ENCODE measurements at regions not wholly inside any gene's neighbourhood (a gene's known extent, or its start where the extent isn't known, plus 50 kb on each side); places are given as distances from the start of the nearest gene placed in this dataset.

GRCh38 chr1:191350938-191351337 is 807.3 kb upstream of the RGS18 start:
- Histone ChIP-seq H3K36me3 (no peaks in the 10 kb centered on the region), H3K4me1 (ENCODE audit: control insufficient read depth in 1 of 2, insufficient read depth in 1 of 2, low read depth in 1 of 2, low read length in 1 of 2) (no peaks in the 10 kb centered on the region), H3K27me3 (no peaks in the 10 kb centered on the region), H3K27ac (no peak overlapping the region), H3K4me3 (ENCODE audit: low read depth in 1 of 2, low read length in 1 of 2) (no peak overlapping the region), H3K9me3 (no peaks in the 10 kb centered on the region)
- no peak for TF ChIP-seq CTCF (IDR thresholded peaks at IDR 0.05)

- Histone ChIP-seq H3K27ac (no peak overlapping the region), H3K36me3 (no peaks in the 10 kb centered on the region), H3K4me1 (ENCODE audit: control insufficient read depth in 1 of 2, insufficient read depth in 1 of 2, low read depth in 1 of 2, low read length in 1 of 2) (no peaks in the 10 kb centered on the region), H3K4me3 (ENCODE audit: low read depth in 1 of 2, low read length in 1 of 2) (no peak overlapping the region), H3K9me3 (no peaks in the 10 kb centered on the region), H3K27me3 (no peaks in the 10 kb centered on the region)
- TF ChIP-seq CTCF (IDR thresholded peaks at IDR 0.05): no peak
These were observed 799.5 kb upstream of the RGS18 start for GRCh38 chr1:191358724-191359123.

- Histone ChIP-seq H3K36me3 (no peaks in the 10 kb centered on the region), H3K9me3 (no peaks in the 10 kb centered on the region), H3K4me3 (ENCODE audit: low read depth in 1 of 2, low read length in 1 of 2) (no peak overlapping the region), H3K27ac (no peak overlapping the region), H3K27me3 (no peaks in the 10 kb centered on the region), H3K4me1 (ENCODE audit: control insufficient read depth in 1 of 2, insufficient read depth in 1 of 2, low read depth in 1 of 2, low read length in 1 of 2) (no peaks in the 10 kb centered on the region)
- no peak for TF ChIP-seq CTCF (IDR thresholded peaks at IDR 0.05)
These were observed 791.6 kb upstream of the RGS18 start for GRCh38 chr1:191366686-191367085.

- Histone ChIP-seq H3K9me3 (no peaks in the 10 kb centered on the region), H3K36me3 (no peaks in the 10 kb centered on the region), H3K4me1 (ENCODE audit: control insufficient read depth in 1 of 2, insufficient read depth in 1 of 2, low read depth in 1 of 2, low read length in 1 of 2) (no peaks in the 10 kb centered on the region), H3K27me3 (no peaks in the 10 kb centered on the region), H3K27ac (no peak overlapping the region), H3K4me3 (ENCODE audit: low read depth in 1 of 2, low read length in 1 of 2) (no peak overlapping the region)
- no peak for TF ChIP-seq CTCF (IDR thresholded peaks at IDR 0.05)
These were observed 789.2 kb upstream of the RGS18 start for GRCh38 chr1:191368891-191369654.

GRCh38 chr1:191371626-191372025 is 786.6 kb upstream of the RGS18 start:
- Histone ChIP-seq H3K4me1 (ENCODE audit: control insufficient read depth in 1 of 2, insufficient read depth in 1 of 2, low read depth in 1 of 2, low read length in 1 of 2) (no peaks in the 10 kb centered on the region), H3K4me3 (ENCODE audit: low read depth in 1 of 2, low read length in 1 of 2) (no peak overlapping the region), H3K27ac (no peak overlapping the region), H3K9me3 (no peaks in the 10 kb centered on the region), H3K27me3 (no peaks in the 10 kb centered on the region), H3K36me3 (no peaks in the 10 kb centered on the region)
- no peak for TF ChIP-seq CTCF (IDR thresholded peaks at IDR 0.05)

All from neutrophil (primary cell).